ENCODE measurements at regions not wholly inside any gene's neighbourhood (a gene's known extent, or its start where the extent isn't known, plus 50 kb on each side); places are given as distances from the start of the nearest gene placed in this dataset.

GRCh38 chr1:4273747-4274146 is 373.7 kb upstream of the C1orf174 start:
- no peak for TF ChIP-seq CTCF (IDR thresholded peaks at IDR 0.05; ENCODE audit: insufficient read depth, low read length, poor library complexity, severe bottlenecking)
- no peaks in the 10 kb centered on the region for H3K27me3 ChIP-seq (replicated peaks; ENCODE audit: control insufficient read depth, insufficient read depth, low read length)

GRCh38 chr1:4275083-4275482 is 375.0 kb upstream of the C1orf174 start:
- no peak overlapping the region for H3K4me3 ChIP-seq (replicated peaks; ENCODE audit: low read depth, low read length)
- no peak for DNase-seq (ENCODE audit: extremely low read depth, insufficient read length)
- H3K27me3 ChIP-seq (replicated peaks; ENCODE audit: control insufficient read depth, insufficient read depth, low read length) = no peaks in the 10 kb centered on the region
- TF ChIP-seq CTCF (IDR thresholded peaks at IDR 0.05; ENCODE audit: insufficient read depth, low read length, poor library complexity, severe bottlenecking) = no peak
- no peaks in the 10 kb centered on the region for H3K36me3 ChIP-seq (ENCODE audit: control insufficient read depth, insufficient read depth, low read length)

More at GRCh38 chr1:4273747-4274146, 373.7 kb upstream of the C1orf174 start:
- DNase-seq (ENCODE audit: extremely low read depth, insufficient read length) = no peak
- Histone ChIP-seq H3K36me3 (ENCODE audit: control insufficient read depth, insufficient read depth, low read length) (no peaks in the 10 kb centered on the region), H3K4me3 (replicated peaks; ENCODE audit: low read depth, low read length) (no peak overlapping the region)

- Histone ChIP-seq H3K27me3 (replicated peaks; ENCODE audit: control insufficient read depth, insufficient read depth, low read length) (no peaks in the 10 kb centered on the region), H3K36me3 (ENCODE audit: control insufficient read depth, insufficient read depth, low read length) (no peaks in the 10 kb centered on the region), H3K4me3 (replicated peaks; ENCODE audit: low read depth, low read length) (no peak overlapping the region)
- DNase-seq (ENCODE audit: extremely low read depth, insufficient read length) = no peak
- TF ChIP-seq CTCF (IDR thresholded peaks at IDR 0.05; ENCODE audit: insufficient read depth, low read length, poor library complexity, severe bottlenecking) = no peak
Observed at GRCh38 chr1:4276238-4276637, 376.2 kb upstream of the C1orf174 start.

- H3K4me3 ChIP-seq (replicated peaks; ENCODE audit: low read depth, low read length) = no peak overlapping the region
- no peak for DNase-seq (ENCODE audit: extremely low read depth, insufficient read length)
- H3K27me3 ChIP-seq (replicated peaks; ENCODE audit: control insufficient read depth, insufficient read depth, low read length) = no peaks in the 10 kb centered on the region
- no peak for TF ChIP-seq CTCF (IDR thresholded peaks at IDR 0.05; ENCODE audit: insufficient read depth, low read length, poor library complexity, severe bottlenecking)
- H3K36me3 ChIP-seq (ENCODE audit: control insufficient read depth, insufficient read depth, low read length) = no peaks in the 10 kb centered on the region
Observed at GRCh38 chr1:4277598-4277997, 376.8 kb upstream of the AJAP1 start.

GRCh38 chr1:4284976-4285375 is 369.4 kb upstream of the AJAP1 start:
- Histone ChIP-seq H3K36me3 (ENCODE audit: control insufficient read depth, insufficient read depth, low read length) (no peaks in the 10 kb centered on the region), H3K4me3 (replicated peaks; ENCODE audit: low read depth, low read length) (no peak overlapping the region), H3K27me3 (replicated peaks; ENCODE audit: control insufficient read depth, insufficient read depth, low read length) (no peaks in the 10 kb centered on the region)
- DNase-seq (ENCODE audit: extremely low read depth, insufficient read length) = no peak
- TF ChIP-seq CTCF (IDR thresholded peaks at IDR 0.05; ENCODE audit: insufficient read depth, low read length, poor library complexity, severe bottlenecking) = no peak

GRCh38 chr1:4292861-4293260 is 361.5 kb upstream of the AJAP1 start:
- DNase-seq (ENCODE audit: extremely low read depth, insufficient read length) = no peak
- no peaks in the 10 kb centered on the region for H3K36me3 ChIP-seq (ENCODE audit: control insufficient read depth, insufficient read depth, low read length)
- no peak for TF ChIP-seq CTCF (IDR thresholded peaks at IDR 0.05; ENCODE audit: insufficient read depth, low read length, poor library complexity, severe bottlenecking)
- H3K4me3 ChIP-seq (replicated peaks; ENCODE audit: low read depth, low read length) = no peak overlapping the region
- no peaks in the 10 kb centered on the region for H3K27me3 ChIP-seq (replicated peaks; ENCODE audit: control insufficient read depth, insufficient read depth, low read length)

Data from GM06990 (cell line).